Heart left ventricle (tissue), 13 donors: ENCODE measurements at regions not wholly inside any gene's neighbourhood (a gene's known extent, or its start where the extent isn't known, plus 50 kb on each side); places are given as distances from the start of the nearest gene placed in this dataset.

Experiments
- CTCF ChIP-seq, 12 donors: fragments of 200-600 bp; sonication (generic) in 4 of 12; IDR thresholded peaks; one replicate each; pipeline versions ENCODE4 v1.5.0 to v1.8.0; 2018 to 2022; ENCODE audit warnings: antibody characterized with exemption in 12 of 12, mild to moderate bottlenecking in 5 of 12
- POLR2A ChIP-seq, 2 donors: fragments of 450-650 bp; IDR thresholded peaks; one replicate each; pipeline ENCODE4 v1.6.1; 2017; ENCODE audit warnings: antibody characterized with exemption in 2 of 2, mild to moderate bottlenecking in 2 of 2, moderate library complexity in 2 of 2
- donor health status: ischemic (EF 13 %, LVEDD 7.1; RV severe dilation, severe dysfunction).
- donor health status: DM: no; HTN: yes; CAD: no.
- donor health status: DM: no; HTN: no; CAD: no.
- donor health status: ischemic (EF 25% LVEDD 6.9; RV normal size, moderate dysfunction).
- donor health status: ischemic (EF 25% LVEDD 5.7; RV mildly dilated, moderate dysfunction).
- donor health status: ischemic (EF 35%, LVEDD 5.7; RV mildly dilated, moderate dysfunction).
- donor health status: nonischemic (EF 11% LVEDD 7.7; RV severe dilation, severe dysfunction).
- donor health status: DM: yes; HTN: yes; CAD: no.
- donor health status: PGD.
- donor health status: ischemic (EF 29% LVEDD 5.4; RV normal size, mild dysfunction).
- donor health status: nonischemic (EF 23%, LVEDD 6.1; RV moderate dilation, normal function).

DNA sequence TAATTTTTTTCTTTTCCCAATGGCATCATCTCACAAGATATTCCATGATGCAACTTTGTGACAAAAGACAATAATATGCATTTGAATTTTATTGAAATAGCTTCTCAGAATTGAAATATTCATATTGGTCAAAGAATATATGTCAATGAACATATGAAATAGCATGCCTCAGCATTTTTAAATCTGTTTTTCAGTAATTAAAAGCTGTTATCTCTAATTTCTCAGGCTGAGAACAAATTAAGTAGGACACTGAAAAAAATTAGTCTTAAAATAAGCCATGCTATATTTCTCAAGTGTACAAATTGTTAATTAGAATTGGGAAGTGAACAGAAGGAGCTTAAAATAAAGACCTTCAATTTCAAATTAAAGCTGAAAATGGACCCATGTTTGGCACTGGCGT is 570.1 kb downstream of the MFSD1 start:
- no peak for TF ChIP-seq CTCF (IDR thresholded peaks at IDR 0.05)
- no peak for TF ChIP-seq POLR2A (IDR thresholded peaks at IDR 0.05)
